Natural killer cell (primary cell): ENCODE measurements at regions not wholly inside any gene's neighbourhood (a gene's known extent, or its start where the extent isn't known, plus 50 kb on each side); places are given as distances from the start of the nearest gene placed in this dataset.
A peak's percentile ranks its signal among the peaks of the same experiment; 100 is the strongest.

Source experiments
- ATAC-seq, 3 donors: fragments of 150-1000 bp in 2 of 3; fragments of 200-7000 bp in 1 of 3; cut with Tn5 transposase; 1 replicate in 1 of 3; 2 replicates in 2 of 3; pipeline ENCODE4 v1.10.0; 2021; ENCODE audit warnings: mild to moderate bottlenecking in 2 of 3, moderate library complexity in 2 of 3
- DNase-seq, 2 donors: peaks; one replicate each; pipeline versions ENCODE4 v3.0.0 to v3.0.0-alpha.2; 2013 to 2021; ENCODE audit warnings: mixed read lengths in 1 of 2
- H3K27ac ChIP-seq: one replicate; pipeline ENCODE4 v1.5.1; 2013; ENCODE audit warnings: mild to moderate bottlenecking, low read length
- H3K27me3 ChIP-seq: one replicate; pipeline ENCODE4 v1.6.1; 2013; ENCODE audit warnings: low read length; ENCODE audit not compliant: control insufficient read depth, insufficient read depth
- H3K36me3 ChIP-seq: one replicate; pipeline ENCODE4 v1.6.1; 2013; ENCODE audit warnings: low read length; ENCODE audit not compliant: control insufficient read depth, insufficient read depth
- H3K4me1 ChIP-seq: one replicate; pipeline ENCODE4 v1.6.1; 2013; ENCODE audit warnings: low read length; ENCODE audit not compliant: control insufficient read depth, insufficient read depth
- H3K4me3 ChIP-seq: one replicate; pipeline ENCODE4 v1.5.1; 2013; ENCODE audit warnings: low read length
- H3K9me3 ChIP-seq: one replicate; pipeline ENCODE4 v1.6.1; 2013; ENCODE audit warnings: low read length; ENCODE audit not compliant: control insufficient read depth, insufficient read depth
- H3K27ac Mint-ChIP-seq, 2 donors: one replicate each; pipeline ENCODE4 v1.8.0; 2022; ENCODE audit warnings: mild to moderate bottlenecking in 2 of 2, mixed read lengths in 2 of 2, moderate library complexity in 1 of 2
- H3K27me3 Mint-ChIP-seq, 2 donors: one replicate each; pipeline ENCODE4 v1.8.0; 2022; ENCODE audit warnings: low read depth in 2 of 2, mixed read lengths in 2 of 2
- H3K36me3 Mint-ChIP-seq: one replicate; pipeline ENCODE4 v1.8.0; 2022; ENCODE audit warnings: mixed read lengths
- H3K4me1 Mint-ChIP-seq, 2 donors: one replicate each; pipeline ENCODE4 v1.8.0; 2022; ENCODE audit warnings: mixed read lengths in 2 of 2
- H3K4me3 Mint-ChIP-seq: one replicate; pipeline ENCODE4 v1.8.0; 2022; ENCODE audit warnings: mild to moderate bottlenecking, moderate library complexity, mixed read lengths
- H3K9me3 Mint-ChIP-seq, 2 donors: one replicate each; pipeline ENCODE4 v1.8.0; 2022; ENCODE audit warnings: mixed read lengths in 2 of 2
- WGBS: methylation state at CpG from one replicate; pipeline ENCODE4 v1.1.7; 2013; ENCODE audit warnings: missing lambda C conversion rate; ENCODE audit not compliant: insufficient coverage; 5-methylcytosine and 5-hydroxymethylcytosine counted together
- intact Hi-C: fragments of 100-400 bp; cut with micrococcal nuclease; formaldehyde crosslinking; loops from one replicate; pipeline ENCODE4 v1.14.2; 2022
- TF ChIP-seq, protein P1 (sequence below): fragments of 200-600 bp; IDR thresholded peaks from one replicate; pipeline ENCODE4 v1.8.0; 2022; ENCODE audit warnings: antibody characterized with exemption

DNA sequence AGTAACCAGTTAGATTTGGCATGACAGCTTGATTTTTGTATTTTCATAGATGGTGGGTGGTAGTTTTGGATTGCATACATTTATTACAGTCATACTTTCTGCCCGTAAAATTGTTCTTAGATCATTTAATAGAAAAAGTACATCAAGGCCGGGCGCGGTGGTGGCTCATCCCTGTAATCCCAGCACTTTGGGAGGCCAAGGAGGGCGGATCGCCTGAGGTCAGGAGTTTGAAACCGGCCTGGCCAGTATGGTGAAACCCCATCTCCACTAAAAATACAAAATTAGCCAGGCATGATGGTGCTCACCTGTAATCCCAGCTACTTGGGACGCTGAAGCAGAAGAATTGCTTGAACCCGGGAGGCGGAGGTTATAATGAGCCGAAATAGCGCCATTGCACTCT lies 55.0 kb upstream of the UBE2L5 start:
- TF ChIP-seq, protein P1, sequence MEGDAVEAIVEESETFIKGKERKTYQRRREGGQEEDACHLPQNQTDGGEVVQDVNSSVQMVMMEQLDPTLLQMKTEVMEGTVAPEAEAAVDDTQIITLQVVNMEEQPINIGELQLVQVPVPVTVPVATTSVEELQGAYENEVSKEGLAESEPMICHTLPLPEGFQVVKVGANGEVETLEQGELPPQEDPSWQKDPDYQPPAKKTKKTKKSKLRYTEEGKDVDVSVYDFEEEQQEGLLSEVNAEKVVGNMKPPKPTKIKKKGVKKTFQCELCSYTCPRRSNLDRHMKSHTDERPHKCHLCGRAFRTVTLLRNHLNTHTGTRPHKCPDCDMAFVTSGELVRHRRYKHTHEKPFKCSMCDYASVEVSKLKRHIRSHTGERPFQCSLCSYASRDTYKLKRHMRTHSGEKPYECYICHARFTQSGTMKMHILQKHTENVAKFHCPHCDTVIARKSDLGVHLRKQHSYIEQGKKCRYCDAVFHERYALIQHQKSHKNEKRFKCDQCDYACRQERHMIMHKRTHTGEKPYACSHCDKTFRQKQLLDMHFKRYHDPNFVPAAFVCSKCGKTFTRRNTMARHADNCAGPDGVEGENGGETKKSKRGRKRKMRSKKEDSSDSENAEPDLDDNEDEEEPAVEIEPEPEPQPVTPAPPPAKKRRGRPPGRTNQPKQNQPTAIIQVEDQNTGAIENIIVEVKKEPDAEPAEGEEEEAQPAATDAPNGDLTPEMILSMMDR: no peak
- peaks cover 25 to 37% of the 10 kb centered on the region in 2 donors for H3K4me1 Mint-ChIP-seq
- Histone ChIP-seq H3K9me3 (no peaks in the 10 kb centered on the region), H3K27me3 (no peaks in the 10 kb centered on the region), H3K4me1 (peaks cover 37% of the 10 kb centered on the region), H3K36me3 (peaks cover 27% of the 10 kb centered on the region), H3K27ac (no peak overlapping the region), H3K4me3 (no peak overlapping the region)
- no peaks in the 10 kb centered on the region for H3K9me3 Mint-ChIP-seq
- WGBS: 98% methylated on average over 12 of the region's 12 CpGs
- H3K27ac Mint-ChIP-seq: no peak overlapping the region
- H3K4me3 Mint-ChIP-seq: no peak overlapping the region
- intact Hi-C loops: no loop called here
- H3K27me3 Mint-ChIP-seq: no peaks in the 10 kb centered on the region
- DNase-seq: no peak
- ATAC-seq: no peak
- peaks cover 8% of the 10 kb centered on the region for H3K36me3 Mint-ChIP-seq

DNA sequence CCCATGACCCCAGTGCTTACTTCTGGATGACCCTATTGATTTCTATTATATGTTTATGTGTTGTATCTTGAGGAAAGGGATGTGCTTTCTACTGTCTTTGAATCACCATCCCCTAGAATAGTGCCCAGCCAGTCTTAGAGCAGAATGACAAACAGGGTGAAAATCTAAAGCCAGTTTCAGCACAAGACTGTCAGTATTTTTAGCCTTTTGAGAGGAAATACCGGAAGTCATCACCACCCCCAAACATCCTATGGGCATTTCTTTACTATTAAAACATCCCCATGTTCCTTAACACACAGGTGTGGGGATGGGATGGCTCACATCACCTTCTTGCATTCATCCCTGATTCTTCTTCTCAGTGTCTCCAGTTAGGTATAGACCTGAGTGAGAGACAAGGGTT lies 52.1 kb upstream of the UBE2L5 start:
- TF ChIP-seq, protein P1: no peak
- Histone ChIP-seq H3K36me3 (peaks cover 19% of the 10 kb centered on the region), H3K27me3 (no peaks in the 10 kb centered on the region), H3K4me1 (peaks cover 65% of the 10 kb centered on the region), H3K9me3 (no peaks in the 10 kb centered on the region), H3K27ac (peak overlapping the region; percentile 64), H3K4me3 (no peak overlapping the region)
- Mint-ChIP-seq H3K27ac (peak overlapping the region in 1 of 2 donors; percentile 98), H3K27me3 (no peaks in the 10 kb centered on the region), H3K4me3 (peak overlapping the region; percentile 31), H3K9me3 (no peaks in the 10 kb centered on the region), H3K4me1 (peaks cover 54 to 62% of the 10 kb centered on the region in 2 donors), H3K36me3 (peaks cover 8% of the 10 kb centered on the region)
- no CpG with 5 or more reads among the region's 1 CpG for WGBS
- intact Hi-C loops: loop anchor here (5.0 to 10.0 kb wide), 3 partner anchors 247 to 495 kb away; partner anchors contain the start of gene USPL1
- ATAC-seq (no peak), DNase-seq (no peak)

DNA sequence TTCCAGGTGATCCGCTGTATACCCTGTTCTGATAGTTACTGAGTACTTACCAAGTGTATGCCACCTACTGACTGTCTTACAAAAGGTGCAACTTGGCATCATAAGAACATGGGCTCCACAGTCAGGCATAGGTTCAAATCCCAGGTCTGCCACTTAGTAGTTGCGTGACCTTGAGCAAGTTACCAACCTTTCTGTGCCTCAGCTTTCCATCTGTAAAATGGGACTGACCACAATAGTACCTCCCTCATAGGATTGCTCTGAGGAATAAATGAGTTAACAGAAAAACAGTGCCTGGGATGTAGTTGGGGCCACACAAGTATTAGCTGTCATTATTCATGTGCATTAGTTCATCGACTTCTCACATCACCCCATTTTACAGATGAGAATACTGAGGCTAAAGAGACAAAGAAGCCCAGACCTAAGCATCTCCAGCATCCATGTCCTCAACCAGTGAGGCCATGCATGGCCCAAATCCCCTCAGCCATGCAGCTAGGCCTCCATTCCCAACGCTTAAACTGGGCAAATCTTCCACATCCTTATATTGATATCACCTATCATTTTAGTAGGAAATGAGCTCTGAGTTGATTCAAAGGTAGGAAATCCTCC lies 51.3 kb upstream of the UBE2L5 start:
- DNase-seq (peak in 1 of 2 donors; percentile 25), ATAC-seq (no peak)
- TF ChIP-seq, protein P1: no peak
- no peaks in the 10 kb centered on the region for H3K9me3 ChIP-seq
- intact Hi-C loops: loop anchor here (5.0 to 10.0 kb wide), 3 partner anchors 246 to 494 kb away; partner anchors contain the start of gene USPL1
- Mint-ChIP-seq H3K9me3 (no peaks in the 10 kb centered on the region), H3K36me3 (peaks cover 2% of the 10 kb centered on the region), H3K27ac (peak overlapping the region; percentile 84 to 98), H3K27me3 (no peaks in the 10 kb centered on the region), H3K4me3 (peak overlapping the region; percentile 56), H3K4me1 (peaks cover 60 to 70% of the 10 kb centered on the region in 2 donors)
- peak overlapping the region; percentile 64 for H3K27ac ChIP-seq
- peaks cover 14% of the 10 kb centered on the region for H3K36me3 ChIP-seq
- 70% methylated on average over 4 of the region's 4 CpGs for WGBS
- H3K4me1 ChIP-seq: peaks cover 73% of the 10 kb centered on the region
- H3K4me3 ChIP-seq: no peak overlapping the region
- H3K27me3 ChIP-seq: no peaks in the 10 kb centered on the region
